GDM1 (cell line): ENCODE measurements at regions not wholly inside any gene's neighbourhood (a gene's known extent, or its start where the extent isn't known, plus 50 kb on each side); places are given as distances from the start of the nearest gene placed in this dataset.
"Not testable (repeated sequence)": the region's sequence is repeated elsewhere in the genome, so short reads cannot be mapped to it uniquely, and the experiment has no call there.

Experiments
- DNase-seq: peaks from one replicate; lab custom pipeline; 2025; lab: John Stamatoyannopoulos, UW

DNA sequence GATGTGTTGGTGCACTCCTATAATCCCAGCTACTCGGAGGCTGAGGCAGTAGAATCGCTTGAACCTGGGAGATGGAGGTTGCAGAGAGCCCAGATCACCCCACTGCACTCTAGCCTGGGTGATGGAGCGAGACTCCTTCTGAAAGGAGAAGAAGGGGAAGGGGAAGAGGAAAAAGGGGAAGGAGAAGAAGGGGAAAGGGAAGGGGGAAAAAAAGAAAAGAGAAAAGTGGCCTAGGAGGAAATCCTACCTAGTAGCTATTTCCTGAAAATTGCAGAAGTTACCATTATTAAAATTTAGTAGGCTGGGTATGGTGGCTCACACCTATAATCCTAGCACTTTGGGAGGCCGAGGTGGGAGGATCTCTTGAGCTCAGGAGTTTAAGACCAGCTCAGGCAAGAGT, 67.4 kb downstream of the ARRDC3 start:
- DNase-seq = no peak

- peak; percentile 80 for DNase-seq
Measured at GRCh38 chr5:91313757-91314673, 69.1 kb downstream of the ARRDC3 start.

GRCh38 chr5:91312698-91313097, 70.4 kb downstream of the ARRDC3 start:
- no peak for DNase-seq

GRCh38 chr5:91311697-91312501, 71.2 kb downstream of the ARRDC3 start:
- peak; percentile 39 for DNase-seq

- DNase-seq = no peak
Measured at GRCh38 chr5:91311168-91311696, 71.9 kb downstream of the ARRDC3 start.

GRCh38 chr5:91308157-91308556, 75.0 kb downstream of the ARRDC3 start:
- not testable (repeated sequence) for DNase-seq

DNA sequence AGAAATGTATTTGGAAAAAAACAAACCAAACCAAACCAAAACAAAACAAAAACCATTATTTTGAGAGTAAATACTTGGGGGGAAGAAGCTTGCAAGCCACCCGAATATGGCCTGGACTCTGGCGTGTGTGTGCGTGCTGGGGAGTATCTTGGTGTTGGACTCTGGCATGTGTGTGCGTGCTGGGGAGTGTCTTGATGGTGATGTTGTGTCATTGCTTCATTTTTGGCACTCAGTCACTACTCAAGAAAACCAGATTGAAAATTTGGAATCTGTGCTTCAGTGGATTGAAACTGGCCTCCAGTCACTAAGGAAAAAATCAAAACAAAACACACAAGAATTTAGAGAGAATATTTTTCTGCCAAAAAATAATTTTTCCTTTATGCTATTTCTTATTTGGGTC, 76.1 kb downstream of the ARRDC3 start:
- no peak for DNase-seq

- no peak for DNase-seq
Measured at GRCh38 chr5:91306497-91306896, 76.6 kb downstream of the ARRDC3 start.

- DNase-seq = no peak
Measured at GRCh38 chr5:91305640-91306039, 77.5 kb downstream of the ARRDC3 start.

- DNase-seq = not testable (repeated sequence)
Measured at GRCh38 chr5:91304015-91304414, 79.1 kb downstream of the ARRDC3 start.

DNA sequence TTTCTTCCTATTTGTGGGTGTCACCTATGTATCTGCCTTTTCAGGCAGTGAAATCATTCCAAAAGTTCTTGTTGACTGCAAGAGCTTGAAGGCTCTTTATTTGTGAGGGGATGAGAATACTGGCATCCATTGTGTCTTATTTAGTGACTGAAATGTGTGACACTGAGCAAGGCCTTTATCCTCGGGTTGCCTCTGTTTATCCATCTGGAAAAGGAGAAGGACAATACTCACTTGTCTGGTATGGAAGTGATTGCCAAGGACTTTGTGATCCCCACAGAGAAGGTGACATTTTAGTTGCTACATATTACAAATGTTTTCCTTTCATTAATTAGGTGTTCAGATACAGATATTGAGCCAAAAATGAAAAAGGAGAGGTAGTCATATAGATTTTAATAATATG, 80.2 kb downstream of the ARRDC3 start:
- no peak for DNase-seq

DNA sequence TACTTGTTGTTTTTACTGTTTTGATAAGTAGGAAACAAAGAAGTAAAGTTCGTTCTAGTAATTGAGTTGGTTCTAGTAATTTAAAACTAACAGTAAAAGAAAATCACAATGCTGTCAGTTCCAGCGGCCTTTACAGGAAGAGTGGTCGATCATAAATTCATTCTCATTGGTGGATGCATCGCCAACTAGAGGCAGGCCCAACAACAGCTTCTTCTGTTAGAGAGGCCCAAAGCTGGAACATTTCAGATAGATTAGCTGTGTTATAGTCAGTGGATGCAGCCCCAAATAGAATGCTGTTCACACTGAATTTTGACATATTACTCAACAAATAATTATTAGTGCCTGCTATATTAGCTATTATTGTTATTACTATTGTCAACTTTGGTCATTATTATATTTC, 80.8 kb downstream of the ARRDC3 start:
- DNase-seq = no peak

DNA sequence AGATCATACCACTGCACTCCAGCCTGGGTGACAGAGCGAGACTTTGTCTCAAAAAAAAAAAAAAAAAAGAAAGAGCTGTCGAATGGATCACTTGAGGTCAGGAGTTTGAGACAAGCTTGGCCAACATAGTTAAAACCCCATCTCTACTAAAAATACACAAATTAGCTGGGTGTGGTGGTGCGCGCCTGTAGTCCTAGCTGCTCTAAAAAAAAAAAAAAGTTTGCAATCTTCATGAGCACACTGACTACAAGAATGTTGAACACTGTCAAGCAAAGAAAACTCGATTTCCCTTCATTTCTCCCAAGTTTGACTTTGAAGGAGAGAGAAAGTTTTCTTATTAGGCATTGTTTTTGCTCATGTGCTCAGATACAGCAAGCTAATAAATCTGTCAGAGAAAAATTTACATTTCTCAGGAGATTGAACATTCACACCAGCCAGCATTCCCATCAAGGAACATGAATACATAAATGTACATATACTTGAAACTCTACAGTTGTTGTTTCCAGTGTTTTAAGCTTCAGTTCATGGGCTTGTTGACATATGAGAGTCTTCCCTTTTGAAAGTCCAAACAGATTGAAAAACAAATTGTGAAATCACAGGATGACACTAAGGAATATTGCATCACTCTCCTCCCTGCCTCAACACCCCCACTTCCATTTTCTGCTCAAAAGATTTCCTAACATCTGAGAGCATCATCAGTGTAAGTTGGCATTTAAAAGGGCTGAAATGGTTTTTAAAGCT, 81.8 kb downstream of the ARRDC3 start:
- no peak for DNase-seq

- no peak for DNase-seq
Measured at GRCh38 chr5:91297994-91298393, 85.1 kb downstream of the ARRDC3 start.

DNA sequence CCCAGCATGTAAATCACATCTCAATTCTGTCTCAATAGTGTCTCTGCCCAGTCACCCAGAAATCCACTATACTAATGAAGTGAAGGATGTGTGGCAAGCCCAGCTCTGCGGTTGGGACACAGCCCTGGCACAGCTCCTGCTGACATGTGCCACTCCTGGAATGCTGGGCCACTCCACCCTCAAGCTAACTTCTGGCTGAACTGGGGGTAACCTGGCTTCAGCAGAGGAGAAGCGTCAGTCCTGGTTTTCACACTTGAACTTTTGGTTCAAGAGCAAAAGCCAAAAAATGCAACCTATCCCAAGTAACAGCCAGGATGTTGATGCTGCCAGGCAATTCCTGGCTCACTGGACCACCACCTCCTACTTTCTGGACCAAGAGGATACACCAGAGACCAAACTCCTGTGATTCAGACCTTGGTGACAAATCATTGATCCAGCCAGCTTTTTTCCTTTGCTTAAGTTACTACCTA, 86.4 kb downstream of the ARRDC3 start:
- DNase-seq = no peak

GRCh38 chr5:91296102-91296501, 87.0 kb downstream of the ARRDC3 start:
- not testable (repeated sequence) for DNase-seq

DNA sequence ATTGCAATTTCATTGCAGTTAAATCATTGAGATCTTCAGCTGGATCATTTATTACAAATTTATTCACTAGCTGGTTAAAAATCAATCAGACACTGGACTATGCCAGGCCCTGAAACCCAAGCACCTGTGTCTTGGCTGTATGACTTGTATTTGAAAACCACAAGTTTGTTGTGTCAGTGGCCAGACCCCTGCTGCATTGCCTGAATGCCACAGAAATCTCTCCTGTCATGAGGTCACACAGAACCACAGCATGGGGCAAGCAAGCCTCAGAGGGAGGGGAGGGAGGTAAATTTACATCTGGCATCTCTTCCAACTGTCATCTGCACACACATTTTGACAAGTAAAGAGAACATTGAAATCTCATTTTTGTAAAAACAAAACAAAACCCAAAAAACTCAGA, 90.0 kb downstream of the ARRDC3 start:
- DNase-seq = no peak

DNA sequence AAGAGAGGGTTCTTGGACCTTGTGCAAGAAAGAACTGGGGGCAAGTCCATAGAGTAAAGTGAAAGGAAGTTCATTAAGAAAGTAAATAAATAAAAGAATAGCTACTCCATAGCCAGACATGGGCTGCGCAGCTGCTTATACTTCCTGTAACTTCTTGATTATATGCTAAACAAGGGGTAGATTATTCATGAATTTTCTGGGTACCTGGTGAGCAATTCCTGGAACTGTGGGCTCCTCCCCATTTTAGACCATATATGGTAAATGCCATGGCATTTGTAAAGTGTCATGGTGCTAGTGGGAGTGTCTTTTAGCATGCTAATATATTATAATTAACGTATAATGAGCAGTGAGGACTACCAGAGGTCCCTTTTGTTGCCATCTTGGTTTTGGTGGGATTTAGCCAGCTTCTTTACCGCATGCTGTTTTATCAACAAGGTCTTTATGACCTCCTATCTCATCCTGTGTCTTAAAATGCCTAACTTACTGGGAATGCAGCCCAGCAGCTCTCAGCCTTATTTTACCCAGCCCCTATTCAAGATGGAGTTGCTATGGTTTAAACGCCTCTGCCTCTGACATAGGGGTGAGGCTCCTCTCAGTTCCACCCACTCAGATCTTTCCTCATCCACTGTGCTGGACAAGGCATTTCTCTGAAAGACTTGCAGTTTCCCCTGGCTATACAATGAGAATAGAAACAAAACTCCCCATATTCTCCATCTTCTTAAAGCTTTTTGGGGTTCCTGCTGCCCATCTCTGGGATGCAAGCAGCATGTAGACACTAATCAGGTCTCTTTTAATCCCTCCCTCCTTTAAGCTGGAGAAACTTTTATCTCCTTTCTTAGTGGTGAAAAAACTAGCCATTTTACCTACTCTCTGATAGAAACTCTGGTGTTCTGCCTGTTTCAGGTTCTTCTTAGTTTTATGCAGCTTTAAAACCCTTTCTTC, 91.2 kb downstream of the ARRDC3 start:
- DNase-seq = no peak

- DNase-seq = no peak
Measured at GRCh38 chr5:91288118-91288916, 94.8 kb downstream of the ARRDC3 start.

DNA sequence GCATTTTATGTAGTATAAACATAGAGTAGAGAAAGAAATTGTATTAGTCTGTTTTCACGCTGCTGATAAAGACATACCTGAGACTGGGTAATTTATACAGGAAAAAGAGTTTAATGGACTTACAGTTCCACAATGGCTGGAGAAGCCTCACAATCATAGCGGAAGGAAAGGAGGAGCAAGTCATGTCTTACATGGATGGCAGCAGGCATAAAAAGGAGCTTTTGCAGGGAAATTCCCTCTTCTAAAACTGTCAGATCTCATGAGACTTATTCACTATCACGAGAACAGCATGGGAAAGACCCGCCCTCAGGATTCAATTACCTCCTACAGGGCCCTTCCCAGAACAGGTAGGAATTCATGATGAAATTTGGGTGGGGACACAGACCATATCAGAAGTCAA, 98.1 kb downstream of the ARRDC3 start:
- not testable (repeated sequence) for DNase-seq
